PC-9 (cell line): ENCODE measurements at regions not wholly inside any gene's neighbourhood (a gene's known extent, or its start where the extent isn't known, plus 50 kb on each side); places are given as distances from the start of the nearest gene placed in this dataset.

Experiments
- CTCF ChIP-seq: fragments of 200-600 bp; sonication (generic); conservative IDR thresholded peaks from 2 replicates; pipeline ENCODE4 v1.6.1; 2017; ENCODE audit warnings: mixed run types, antibody characterized with exemption, mild to moderate bottlenecking, moderate library complexity
- EZH2 ChIP-seq: fragments of 200-600 bp; sonication (generic); IDR thresholded peaks from 2 replicates; pipeline ENCODE4 v1.8.0; 2017; ENCODE audit warnings: antibody characterized with exemption, low read depth

- TF ChIP-seq EZH2 (no peak), CTCF (no peak)
These were observed 453.3 kb downstream of the DIRAS2 start for GRCh38 chr9:90189306-90189705.
